HG03575 (cell line): ENCODE measurements at regions not wholly inside any gene's neighbourhood (a gene's known extent, or its start where the extent isn't known, plus 50 kb on each side); places are given as distances from the start of the nearest gene placed in this dataset.
A peak's percentile ranks its signal among the peaks of the same experiment; 100 is the strongest.

Experiments used
- ATAC-seq: cut with Tn5 transposase; IDR thresholded peaks from one replicate; pipeline ENCODE4 v1.9.1; 2021; ENCODE audit not compliant: unreplicated experiment, insufficient number of reproducible peaks, low FRiP score; ENCODE audit errors: extremely low read depth

DNA sequence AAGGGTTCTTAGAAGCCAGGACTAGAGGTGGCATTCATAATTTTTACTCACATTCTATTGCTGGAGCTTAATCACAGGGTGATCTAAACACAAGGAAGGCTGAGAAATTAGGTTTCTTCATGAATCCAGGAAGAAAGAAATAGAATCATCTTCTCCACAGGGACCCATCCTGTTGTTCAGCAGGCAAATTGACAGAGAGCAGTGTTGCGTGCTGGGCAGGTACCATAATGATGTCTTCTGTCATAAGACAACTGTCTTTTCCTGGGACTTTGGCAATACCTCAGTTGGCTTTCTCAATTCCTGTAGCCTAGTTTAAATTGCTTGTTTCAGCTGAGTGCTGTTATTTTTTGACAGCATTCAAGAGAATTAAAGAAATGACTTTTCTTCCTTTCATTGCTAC lies 468.0 kb upstream of the SYT1 start:
- ATAC-seq = no peak

DNA sequence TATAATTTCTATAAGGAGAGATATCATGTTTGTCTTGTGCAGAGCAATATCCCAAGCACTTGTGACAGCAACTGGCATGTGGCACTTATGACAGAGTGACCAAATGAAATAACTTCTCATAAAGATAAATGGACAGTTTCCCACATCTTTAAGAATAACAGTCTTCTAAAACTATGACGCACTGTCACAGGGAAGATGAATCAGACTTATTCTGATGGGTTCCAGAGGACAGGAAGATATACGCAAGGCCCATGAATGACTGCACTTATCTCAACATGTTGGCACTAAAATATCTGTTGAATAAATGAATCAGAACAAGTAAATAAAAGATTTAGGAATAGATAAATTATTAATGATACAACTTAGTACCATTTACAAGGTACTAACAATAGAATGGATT lies 465.8 kb upstream of the SYT1 start:
- ATAC-seq = no peak

DNA sequence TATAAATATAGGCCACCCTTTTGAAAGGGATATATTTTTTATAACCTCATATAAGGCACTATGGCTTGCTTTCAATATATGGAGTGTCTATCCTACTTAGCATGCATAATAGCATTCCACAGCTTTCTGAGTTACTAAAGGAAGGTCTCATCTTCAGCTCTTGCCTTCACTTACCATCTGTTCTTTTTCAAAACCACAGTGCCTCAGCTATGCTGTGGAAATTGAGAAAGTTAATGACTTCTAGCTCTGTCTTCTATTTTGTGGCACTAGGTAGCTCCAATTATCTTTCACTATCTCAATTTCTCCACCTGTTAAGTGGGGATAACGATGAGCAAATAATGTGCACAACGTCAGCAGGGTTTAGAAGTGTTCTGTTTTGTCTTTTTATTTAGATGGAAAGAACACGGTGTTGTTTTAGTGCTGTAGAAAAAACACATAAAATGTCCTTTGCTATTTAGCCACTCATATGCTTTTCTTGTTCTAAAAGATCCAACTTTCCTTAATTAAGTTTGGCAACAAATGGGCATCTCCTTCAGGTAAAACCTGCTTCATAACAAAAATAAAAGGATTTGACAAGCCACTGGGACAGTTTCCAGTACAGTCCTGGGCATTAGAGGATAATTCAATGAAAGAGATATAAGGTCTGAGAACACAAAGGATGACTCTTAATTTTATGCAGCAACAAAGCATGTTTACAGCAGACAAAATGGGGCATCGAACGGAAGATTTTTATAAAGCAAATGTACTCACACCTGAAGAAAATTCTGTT lies 462.0 kb upstream of the SYT1 start:
- no peak for ATAC-seq

DNA sequence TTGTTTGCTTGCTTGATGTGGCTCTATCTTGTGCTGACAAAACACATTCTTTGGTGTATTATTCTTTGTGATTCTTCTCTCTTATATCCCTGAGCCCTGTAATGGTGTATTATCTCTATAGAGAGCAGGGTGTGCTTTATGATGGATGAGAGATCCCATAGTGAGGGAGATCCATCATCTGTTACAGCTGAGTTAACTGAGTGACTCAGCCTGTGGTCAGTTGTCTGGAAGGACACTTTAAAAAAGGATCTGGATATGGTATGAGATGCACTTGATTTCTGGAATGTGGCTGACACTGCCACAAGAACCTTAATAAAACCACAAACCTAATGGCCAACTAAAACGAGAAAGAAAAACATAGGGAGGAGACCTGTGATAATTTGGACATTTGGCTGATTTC lies 461.4 kb upstream of the SYT1 start:
- no peak for ATAC-seq

DNA sequence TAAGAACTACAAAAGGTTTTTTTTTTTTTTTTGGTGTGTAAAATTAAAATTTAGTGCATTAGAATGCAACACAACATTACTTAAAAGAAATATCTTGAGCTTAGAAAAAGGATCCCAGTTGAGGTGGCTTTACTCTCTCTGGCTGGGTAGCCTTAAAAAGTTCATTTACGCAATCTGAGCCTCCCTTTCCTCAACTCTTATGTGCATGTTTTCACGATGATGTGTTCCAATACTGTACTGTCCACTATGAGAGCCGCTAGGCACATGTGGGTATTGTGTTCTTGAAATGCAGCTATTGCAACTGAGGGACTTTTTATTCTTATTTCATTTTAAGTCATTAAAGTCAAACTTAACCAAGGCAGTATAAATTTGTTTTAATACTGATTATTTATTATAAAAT lies 460.9 kb upstream of the SYT1 start:
- ATAC-seq = no peak

DNA sequence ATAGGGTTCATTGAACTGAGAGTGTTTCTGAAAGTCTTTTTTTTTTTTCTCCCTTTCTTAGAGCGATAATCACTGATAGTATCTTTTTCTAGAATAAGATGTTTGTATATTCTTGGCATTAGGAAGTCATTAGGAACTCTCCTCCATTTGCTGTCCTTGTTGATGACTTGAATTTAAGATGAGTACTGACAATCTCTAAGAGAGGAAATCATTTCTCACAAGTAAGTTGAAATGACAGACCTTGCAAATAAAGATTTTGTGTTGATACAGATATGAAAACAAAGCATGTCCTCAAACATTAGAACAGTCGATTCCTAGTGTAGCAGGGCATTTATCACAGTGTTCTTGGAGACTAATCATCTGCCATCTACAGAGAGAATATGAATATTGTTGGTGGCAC lies 458.4 kb upstream of the SYT1 start:
- no peak for ATAC-seq

DNA sequence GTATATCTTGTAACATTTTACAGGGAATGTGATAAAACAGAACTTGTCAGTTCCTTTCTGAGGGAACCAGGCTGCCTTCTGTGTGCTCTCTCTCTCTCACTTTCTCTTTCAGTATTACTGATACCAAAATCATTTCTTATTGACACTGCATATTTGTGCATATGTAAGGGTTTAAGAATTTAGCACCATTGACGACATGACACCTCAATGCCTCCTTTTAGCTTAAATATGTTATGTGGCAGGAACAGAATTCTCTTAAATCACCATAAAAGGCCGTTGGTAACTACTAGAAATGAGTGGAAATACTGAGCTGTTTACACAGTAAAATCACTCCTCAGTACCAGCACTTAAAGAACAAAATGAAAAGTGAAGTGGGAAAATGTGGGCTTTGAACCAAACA lies 457.7 kb upstream of the SYT1 start:
- ATAC-seq = peak; percentile 78

DNA sequence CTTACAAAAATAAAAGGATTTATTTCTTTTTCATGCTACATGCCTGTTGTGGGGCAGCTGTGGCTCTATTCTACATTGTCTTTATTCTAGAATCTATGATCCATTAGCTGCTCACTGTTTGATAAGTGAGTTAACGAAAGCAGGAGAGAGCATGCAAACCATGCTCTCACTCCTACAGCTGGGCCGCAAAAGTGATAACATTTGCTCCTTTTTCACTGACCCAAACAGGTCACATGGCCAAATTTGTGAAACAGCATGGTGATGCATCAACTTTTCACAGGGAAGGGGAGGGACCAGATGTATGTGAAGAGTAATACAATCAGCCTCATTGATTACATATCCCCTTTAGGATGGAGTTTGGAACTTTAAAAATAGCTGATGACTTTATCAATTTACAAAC lies 456.9 kb upstream of the SYT1 start:
- no peak for ATAC-seq

DNA sequence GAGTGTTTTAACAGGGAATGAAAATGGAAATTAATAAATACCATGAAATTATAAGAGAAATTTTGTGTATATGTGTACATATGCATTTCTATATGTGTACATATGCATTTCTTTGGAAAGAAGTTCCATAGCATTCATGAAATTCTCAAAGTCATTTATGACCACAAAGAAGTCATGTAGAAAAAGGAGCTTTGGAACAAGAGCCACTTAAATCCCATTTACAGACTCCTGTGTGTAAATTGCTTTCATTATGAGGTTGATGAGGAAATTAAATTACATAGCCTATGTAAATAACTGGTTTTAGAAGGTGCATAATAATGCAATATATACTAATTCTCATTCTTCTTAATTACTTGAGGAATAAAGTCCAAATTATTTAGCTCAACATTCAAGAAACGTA lies 450.5 kb upstream of the SYT1 start:
- no peak for ATAC-seq

DNA sequence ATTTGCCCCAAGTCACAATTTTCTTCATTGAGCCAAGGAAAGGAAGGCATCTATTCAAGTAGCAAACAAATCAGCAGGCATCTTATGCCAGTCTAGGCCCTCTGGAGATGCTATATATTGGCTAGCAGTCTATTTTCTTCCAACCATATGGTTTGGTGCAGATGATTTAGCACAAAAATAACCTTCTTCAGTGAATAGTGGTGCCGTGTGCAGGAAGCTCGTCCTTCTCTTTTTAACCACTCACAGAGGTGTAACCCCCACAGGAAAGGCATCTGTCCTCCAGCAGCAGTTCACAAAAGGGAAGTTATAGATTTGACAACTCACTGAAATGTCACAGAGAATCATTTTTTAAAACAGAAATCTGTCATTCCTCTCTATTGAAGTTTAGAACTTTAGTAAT lies 445.7 kb upstream of the SYT1 start:
- ATAC-seq = peak; percentile 74

DNA sequence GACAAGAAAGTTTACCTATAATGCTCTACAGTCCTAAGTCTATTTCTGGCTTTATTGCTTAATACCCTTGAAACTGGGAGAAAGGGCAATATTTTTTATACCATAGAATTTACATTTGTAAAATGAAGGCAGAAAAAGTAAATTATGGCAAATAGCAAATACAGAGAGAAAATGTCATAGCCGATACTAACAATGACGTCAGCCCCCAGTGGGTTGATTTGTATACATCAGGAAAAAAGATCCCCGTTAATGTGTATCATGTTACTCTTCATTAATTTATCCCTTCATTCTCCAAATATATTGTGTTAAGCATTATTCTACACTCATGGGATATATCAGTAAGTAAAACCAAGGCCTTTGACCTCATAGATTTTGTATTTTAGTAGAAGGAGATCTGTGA lies 445.1 kb upstream of the SYT1 start:
- ATAC-seq = no peak

DNA sequence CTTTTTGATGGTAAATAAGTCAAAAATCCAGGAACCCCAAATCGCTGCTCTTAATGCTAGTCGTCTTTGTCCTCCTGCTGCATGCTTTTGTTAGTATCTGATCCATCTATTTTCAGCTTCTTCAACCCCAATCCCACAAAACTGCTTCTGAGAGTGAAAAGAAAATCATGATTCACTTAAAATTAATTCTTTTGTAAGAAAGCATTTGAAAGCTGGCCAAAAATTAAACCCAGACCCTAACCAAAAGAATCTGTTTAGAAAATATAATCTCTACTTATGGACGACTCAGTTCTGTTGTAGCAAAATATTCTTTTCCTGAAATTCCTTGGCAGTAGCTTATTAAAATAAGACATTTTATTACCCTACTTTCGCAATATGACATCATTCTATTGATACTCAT lies 443.6 kb upstream of the SYT1 start:
- ATAC-seq = no peak

DNA sequence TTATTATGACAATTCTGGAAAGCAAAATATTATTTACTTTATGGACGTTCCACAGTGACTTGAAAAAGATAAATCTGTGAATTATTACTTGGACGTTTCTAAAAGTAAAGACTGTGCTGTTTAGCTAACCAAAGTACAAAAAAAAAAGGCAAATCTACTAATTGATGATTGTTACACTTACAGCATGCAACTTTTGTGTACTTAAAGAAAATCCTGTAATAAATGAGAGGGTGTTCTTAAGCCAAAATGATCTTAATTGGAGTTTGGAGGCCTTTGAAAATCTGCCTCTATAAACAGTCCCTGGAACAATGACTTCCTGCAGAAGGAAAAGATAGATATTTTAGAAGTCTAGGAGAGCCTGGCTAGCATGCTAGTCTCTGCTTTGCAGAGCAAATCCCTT lies 434.0 kb upstream of the SYT1 start:
- no peak for ATAC-seq

DNA sequence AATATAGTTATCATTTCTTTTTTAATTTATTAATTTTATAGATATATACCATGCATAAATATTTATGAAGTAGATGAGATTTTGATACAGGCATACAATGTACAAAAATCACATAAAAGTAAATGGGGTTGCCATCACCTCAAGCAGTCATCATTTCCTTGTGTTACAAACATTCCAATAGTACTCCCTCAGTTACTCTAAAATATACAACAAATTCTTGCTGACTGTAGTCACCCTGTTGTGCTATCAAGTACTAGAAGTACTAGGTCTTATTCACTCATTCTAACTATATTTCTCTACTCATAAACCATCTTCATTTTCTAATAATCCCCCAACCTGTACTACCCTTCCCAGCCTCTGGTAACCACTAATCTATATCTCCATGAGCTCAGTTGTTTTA lies 432.6 kb upstream of the SYT1 start:
- ATAC-seq = no peak

DNA sequence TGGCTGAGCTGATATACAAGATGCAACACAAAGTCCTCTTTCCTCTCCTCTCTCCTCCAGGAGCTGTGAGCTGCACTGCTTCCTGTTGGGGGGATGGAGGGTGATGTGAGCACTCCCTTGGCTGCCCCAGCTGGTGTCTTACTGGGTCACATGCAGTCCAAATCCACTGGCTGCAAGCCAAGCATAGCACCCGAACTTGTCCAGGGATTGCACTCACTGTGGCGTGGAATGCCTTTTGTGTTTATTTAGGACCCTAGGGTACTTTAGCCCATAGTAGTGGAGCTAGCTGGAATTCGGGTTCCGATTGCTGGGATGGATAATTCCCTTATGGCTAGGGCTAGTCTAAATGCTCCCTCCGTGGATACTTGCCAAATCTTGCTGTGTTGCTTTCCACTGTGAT lies 424.9 kb upstream of the SYT1 start:
- ATAC-seq = no peak

DNA sequence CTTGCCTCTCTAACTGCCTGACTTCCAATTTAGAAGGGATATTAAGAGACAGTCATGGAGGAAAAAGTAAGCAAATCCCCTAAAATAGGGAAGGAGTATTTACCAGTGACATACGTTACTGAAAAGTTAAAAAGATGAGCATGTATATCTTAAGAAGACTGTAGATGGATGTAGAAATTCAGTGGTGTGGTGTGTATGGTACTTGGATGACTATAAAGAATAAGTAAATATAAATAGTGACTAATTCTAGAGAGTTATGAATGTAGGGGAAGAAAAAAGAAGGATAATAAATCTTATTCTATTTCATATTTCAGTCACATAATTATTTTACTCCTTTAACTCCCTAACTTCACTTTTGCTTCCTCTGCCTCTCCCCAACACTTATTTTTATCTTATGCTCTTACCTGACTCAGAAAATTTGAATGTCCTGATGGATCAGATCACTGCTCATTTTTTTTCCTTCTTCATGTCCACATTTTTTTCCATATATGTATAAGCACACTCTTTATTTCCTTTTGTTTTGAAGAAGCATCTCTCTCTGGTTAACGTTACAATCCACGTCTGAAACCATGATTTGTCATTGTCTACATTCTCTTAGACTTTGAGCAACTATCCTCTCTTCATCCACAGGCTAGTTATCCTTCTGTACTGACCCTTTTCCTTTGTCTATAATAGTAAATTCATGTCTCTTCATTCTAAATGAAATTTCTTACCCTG lies 422.7 kb upstream of the SYT1 start:
- ATAC-seq = no peak

DNA sequence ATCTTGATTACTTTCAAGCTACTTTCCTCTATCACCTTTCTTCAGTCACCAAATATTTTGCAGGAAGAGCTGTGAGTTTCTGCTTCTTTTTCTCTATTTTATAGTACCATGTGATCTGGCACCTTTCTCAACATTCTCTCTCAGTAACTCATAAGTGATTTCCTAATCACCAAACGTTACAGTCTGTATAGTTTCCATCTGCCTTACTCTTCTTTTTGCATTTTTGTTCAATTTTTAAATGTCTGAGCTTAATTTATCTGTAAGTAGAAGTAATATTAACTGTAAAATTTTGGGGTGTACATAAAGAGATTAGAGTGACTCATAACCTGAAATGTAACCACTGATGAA lies 422.1 kb upstream of the SYT1 start:
- no peak for ATAC-seq

DNA sequence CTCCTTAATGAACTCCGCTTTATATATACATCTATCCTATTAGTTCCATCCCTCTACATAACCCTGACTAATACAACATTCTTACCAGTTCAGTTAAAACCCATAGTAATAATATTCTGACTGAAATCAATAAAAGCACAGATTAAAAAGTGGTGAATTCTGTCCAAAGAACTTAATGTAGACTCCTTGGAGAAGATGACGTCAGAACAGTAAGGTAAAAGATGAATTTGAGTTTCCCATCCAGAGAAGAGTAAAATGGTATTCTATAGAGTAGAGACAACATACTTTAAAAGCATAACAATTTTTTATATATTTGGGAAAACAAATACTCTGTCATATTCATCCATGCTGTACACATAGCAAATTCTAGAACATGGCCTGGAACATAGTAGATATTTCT lies 418.0 kb upstream of the SYT1 start:
- ATAC-seq = no peak

DNA sequence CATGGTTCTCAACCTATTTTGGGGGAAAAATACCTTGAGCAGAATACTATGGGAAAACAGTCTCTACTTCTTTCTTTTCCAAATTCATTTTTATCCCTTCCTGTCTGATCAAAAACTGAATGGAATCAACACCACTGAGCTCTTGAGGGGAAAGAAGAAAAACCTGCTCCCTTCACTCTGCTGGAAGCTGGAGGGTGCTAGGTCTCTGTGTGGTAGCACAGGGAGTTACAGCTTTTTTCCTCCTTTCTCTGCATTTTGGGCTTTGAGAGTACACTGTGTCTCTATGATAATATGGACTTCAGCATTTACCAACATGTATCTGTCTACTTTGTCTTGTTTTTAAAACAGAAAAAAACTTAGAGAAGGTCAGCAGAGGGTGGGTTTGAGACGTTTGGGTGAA lies 417.2 kb upstream of the SYT1 start:
- no peak for ATAC-seq

DNA sequence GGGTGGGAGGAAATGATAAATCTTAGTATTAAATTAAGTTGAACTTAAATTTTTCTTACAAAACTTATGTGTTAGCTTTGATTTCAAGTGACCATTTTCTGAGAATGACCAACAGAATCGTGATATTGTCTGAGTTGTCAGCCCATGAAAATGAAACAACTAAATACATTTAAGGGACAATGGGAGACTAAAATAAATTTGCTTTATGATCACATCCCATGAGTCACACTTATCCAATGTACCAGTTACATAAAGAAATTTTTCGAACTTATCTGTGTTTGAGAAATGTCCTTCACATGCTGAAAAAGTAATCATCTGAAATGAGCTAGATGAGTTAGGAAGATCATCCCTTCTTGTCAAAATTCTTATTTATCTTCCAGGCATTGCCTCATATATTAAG lies 415.9 kb upstream of the SYT1 start:
- ATAC-seq = no peak

DNA sequence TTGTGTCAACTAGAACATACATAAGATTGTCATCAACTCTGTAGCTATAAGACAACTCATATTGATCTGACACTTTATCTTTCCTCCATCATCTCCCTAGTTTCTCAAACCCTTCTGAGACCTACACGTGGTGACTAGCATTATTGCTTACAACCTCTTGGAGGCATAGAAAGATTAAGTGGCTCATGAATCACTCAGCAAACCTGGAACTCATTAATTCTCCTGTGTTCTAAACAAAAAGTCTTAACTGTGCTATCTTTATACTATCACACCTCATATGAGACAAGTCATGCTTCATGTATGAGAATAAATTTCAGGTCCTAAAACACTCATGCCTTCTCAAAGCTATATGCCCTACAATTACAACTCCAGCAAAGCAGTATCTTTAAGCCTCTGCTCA lies 408.6 kb upstream of the SYT1 start:
- ATAC-seq = no peak
